IPS DF 4.7 (cell line): ENCODE measurements at regions not wholly inside any gene's neighbourhood (a gene's known extent, or its start where the extent isn't known, plus 50 kb on each side); places are given as distances from the start of the nearest gene placed in this dataset.
A peak's percentile ranks its signal among the peaks of the same experiment; 100 is the strongest.

Source experiments
- DNase-seq: peaks from one replicate; pipeline ENCODE4 v3.0.0-alpha.2; 2013; ENCODE audit warnings: low spot score; ENCODE audit errors: extremely low read depth

GRCh38 chr16:6155271-6155670, 1057.7 kb upstream of the EEF2KMT start:
- DNase-seq, result no peak

- DNase-seq, result no peak
Observed at GRCh38 chr16:6153901-6154300, 1056.3 kb upstream of the EEF2KMT start.

GRCh38 chr16:6149031-6149430, 1051.4 kb upstream of the EEF2KMT start:
- no peak for DNase-seq

GRCh38 chr16:6148361-6148760, 1050.8 kb upstream of the EEF2KMT start:
- DNase-seq, result no peak

GRCh38 chr16:6146874-6147425, 1049.4 kb upstream of the EEF2KMT start:
- DNase-seq, result peak; percentile 38

- DNase-seq, result no peak
Observed at GRCh38 chr16:6146356-6146755, 1048.8 kb upstream of the EEF2KMT start.

GRCh38 chr16:6144463-6144862, 1046.9 kb upstream of the EEF2KMT start:
- no peak for DNase-seq

GRCh38 chr16:6143020-6143419, 1045.4 kb upstream of the EEF2KMT start:
- DNase-seq, result no peak

GRCh38 chr16:6133009-6133557, 1035.5 kb upstream of the EEF2KMT start:
- DNase-seq, result no peak

- DNase-seq, result no peak
Observed at GRCh38 chr16:6132121-6132520, 1034.5 kb upstream of the EEF2KMT start.

- no peak for DNase-seq
Observed at GRCh38 chr16:6131526-6132050, 1034.0 kb upstream of the EEF2KMT start.

GRCh38 chr16:6125483-6126259, 1028.1 kb upstream of the EEF2KMT start:
- no peak for DNase-seq

GRCh38 chr16:6124136-6124535, 1026.5 kb upstream of the EEF2KMT start:
- DNase-seq, result no peak

GRCh38 chr16:6122401-6122800, 1024.8 kb upstream of the EEF2KMT start:
- no peak for DNase-seq

GRCh38 chr16:6114691-6115090, 1017.1 kb upstream of the EEF2KMT start:
- DNase-seq, result no peak

- DNase-seq, result no peak
Observed at GRCh38 chr16:6113749-6114148, 1016.2 kb upstream of the EEF2KMT start.

- no peak for DNase-seq
Observed at GRCh38 chr16:6112700-6113099, 1015.1 kb upstream of the EEF2KMT start.

GRCh38 chr16:6111390-6111789, 1013.8 kb upstream of the EEF2KMT start:
- DNase-seq, result no peak

- no peak for DNase-seq
Observed at GRCh38 chr16:6110346-6110745, 1012.8 kb upstream of the EEF2KMT start.

- DNase-seq, result no peak
Observed at GRCh38 chr16:6106061-6106460, 1008.5 kb upstream of the EEF2KMT start.

GRCh38 chr16:6105115-6105514, 1007.5 kb upstream of the EEF2KMT start:
- DNase-seq, result no peak

GRCh38 chr16:6104428-6104827, 1006.8 kb upstream of the EEF2KMT start:
- DNase-seq, result no peak

- no peak for DNase-seq
Observed at GRCh38 chr16:6103561-6103960, 1006.0 kb upstream of the EEF2KMT start.
